Activated CD8-positive, alpha-beta T cell treated with anti-CD3 and anti-CD28 coated beads for 36 hours (primary cell): ENCODE measurements at regions not wholly inside any gene's neighbourhood (a gene's known extent, or its start where the extent isn't known, plus 50 kb on each side); places are given as distances from the start of the nearest gene placed in this dataset.

Experiments
- ATAC-seq: fragments of 200-7000 bp; cut with Tn5 transposase; one replicate; pipeline ENCODE4 v1.10.0; 2021; ENCODE audit warnings: mild to moderate bottlenecking, moderate library complexity
- CTCF ChIA-PET: fragments of 350-600 bp; sonication (Branson Sonifier 250); formaldehyde crosslinking; loops from one replicate; lab custom pipeline; 2021; ENCODE audit warnings: antibody characterized with exemption; lab: Charles Lee
- POLR2A ChIA-PET: fragments of 350-600 bp; sonication (Branson Sonifier 250); formaldehyde crosslinking; loops from one replicate; lab custom pipeline; 2021; ENCODE audit warnings: antibody characterized with exemption; lab: Charles Lee
- DNase-seq: peaks from one replicate; pipeline ENCODE4 v3.0.0-alpha.2; 2020
- H3K27ac Mint-ChIP-seq: one replicate; pipeline ENCODE4 v1.8.0; 2021; ENCODE audit warnings: mild to moderate bottlenecking, mixed read lengths
- H3K27me3 Mint-ChIP-seq: one replicate; pipeline ENCODE4 v1.8.0; 2021; ENCODE audit warnings: mixed read lengths
- H3K36me3 Mint-ChIP-seq: one replicate; pipeline ENCODE4 v1.8.0; 2021; ENCODE audit warnings: low read depth, mixed read lengths
- H3K4me1 Mint-ChIP-seq: one replicate; pipeline ENCODE4 v1.8.0; 2021; ENCODE audit warnings: low read depth, mixed read lengths
- H3K4me3 Mint-ChIP-seq: one replicate; pipeline ENCODE4 v1.8.0; 2021; ENCODE audit warnings: mild to moderate bottlenecking, moderate library complexity, mixed read lengths
- H3K9me3 Mint-ChIP-seq: one replicate; pipeline ENCODE4 v1.8.0; 2021; ENCODE audit warnings: mixed read lengths
- intact Hi-C: fragments of 100-400 bp; cut with micrococcal nuclease; formaldehyde crosslinking; loops from one replicate; pipeline ENCODE4 v1.10.0; 2022
- TF ChIP-seq, protein P1 (sequence below): fragments of 200-600 bp; IDR thresholded peaks from one replicate; pipeline ENCODE4 v1.8.0; 2022; ENCODE audit warnings: antibody characterized with exemption, mild to moderate bottlenecking

DNA sequence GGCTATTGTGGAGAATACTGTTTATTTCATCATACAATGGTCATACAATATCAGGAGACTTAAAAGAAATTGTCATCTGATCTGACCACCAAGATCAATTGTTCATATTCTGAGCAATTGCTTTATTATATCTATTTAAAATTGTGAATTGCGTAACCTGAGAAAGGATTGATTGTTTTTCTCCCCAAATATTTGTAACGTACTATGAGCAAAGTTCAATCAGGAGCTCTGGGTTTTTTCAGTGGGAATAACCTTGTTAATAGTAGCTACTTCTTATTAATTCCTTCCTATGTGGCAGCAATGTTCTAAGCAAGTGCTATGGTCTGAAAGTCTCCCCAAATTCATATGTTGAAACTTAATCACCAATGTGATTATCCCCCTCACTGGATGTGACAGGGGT lies 323.1 kb downstream of the ZPLD1 start:
- no peaks in the 10 kb centered on the region for H3K36me3 Mint-ChIP-seq
- no peaks in the 10 kb centered on the region for H3K9me3 Mint-ChIP-seq
- intact Hi-C loops = no loop called here
- TF ChIP-seq, protein P1, sequence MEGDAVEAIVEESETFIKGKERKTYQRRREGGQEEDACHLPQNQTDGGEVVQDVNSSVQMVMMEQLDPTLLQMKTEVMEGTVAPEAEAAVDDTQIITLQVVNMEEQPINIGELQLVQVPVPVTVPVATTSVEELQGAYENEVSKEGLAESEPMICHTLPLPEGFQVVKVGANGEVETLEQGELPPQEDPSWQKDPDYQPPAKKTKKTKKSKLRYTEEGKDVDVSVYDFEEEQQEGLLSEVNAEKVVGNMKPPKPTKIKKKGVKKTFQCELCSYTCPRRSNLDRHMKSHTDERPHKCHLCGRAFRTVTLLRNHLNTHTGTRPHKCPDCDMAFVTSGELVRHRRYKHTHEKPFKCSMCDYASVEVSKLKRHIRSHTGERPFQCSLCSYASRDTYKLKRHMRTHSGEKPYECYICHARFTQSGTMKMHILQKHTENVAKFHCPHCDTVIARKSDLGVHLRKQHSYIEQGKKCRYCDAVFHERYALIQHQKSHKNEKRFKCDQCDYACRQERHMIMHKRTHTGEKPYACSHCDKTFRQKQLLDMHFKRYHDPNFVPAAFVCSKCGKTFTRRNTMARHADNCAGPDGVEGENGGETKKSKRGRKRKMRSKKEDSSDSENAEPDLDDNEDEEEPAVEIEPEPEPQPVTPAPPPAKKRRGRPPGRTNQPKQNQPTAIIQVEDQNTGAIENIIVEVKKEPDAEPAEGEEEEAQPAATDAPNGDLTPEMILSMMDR = no peak
- ATAC-seq = no peak
- no peak overlapping the region for H3K4me3 Mint-ChIP-seq
- no peaks in the 10 kb centered on the region for H3K4me1 Mint-ChIP-seq
- ChIA-PET POLR2A (no interaction called here), CTCF (no interaction called here)
- H3K27ac Mint-ChIP-seq = no peak overlapping the region
- no peaks in the 10 kb centered on the region for H3K27me3 Mint-ChIP-seq
- DNase-seq = no peak

- Mint-ChIP-seq H3K36me3 (no peaks in the 10 kb centered on the region), H3K9me3 (no peaks in the 10 kb centered on the region), H3K27ac (no peak overlapping the region), H3K4me1 (no peaks in the 10 kb centered on the region), H3K27me3 (no peaks in the 10 kb centered on the region), H3K4me3 (no peak overlapping the region)
- TF ChIP-seq, protein P1 = no peak
- ChIA-PET POLR2A (no interaction called here), CTCF (interaction anchor here (0.9 kb wide), 1 partner anchor 89 kb away, joined by 3 read pairs; no protein-coding TSS in a partner anchor)
- DNase-seq (no peak), ATAC-seq (no peak)
- intact Hi-C loops = no loop called here
Measured at GRCh38 chr3:102761766-102762165, 327.0 kb downstream of the ZPLD1 start.

DNA sequence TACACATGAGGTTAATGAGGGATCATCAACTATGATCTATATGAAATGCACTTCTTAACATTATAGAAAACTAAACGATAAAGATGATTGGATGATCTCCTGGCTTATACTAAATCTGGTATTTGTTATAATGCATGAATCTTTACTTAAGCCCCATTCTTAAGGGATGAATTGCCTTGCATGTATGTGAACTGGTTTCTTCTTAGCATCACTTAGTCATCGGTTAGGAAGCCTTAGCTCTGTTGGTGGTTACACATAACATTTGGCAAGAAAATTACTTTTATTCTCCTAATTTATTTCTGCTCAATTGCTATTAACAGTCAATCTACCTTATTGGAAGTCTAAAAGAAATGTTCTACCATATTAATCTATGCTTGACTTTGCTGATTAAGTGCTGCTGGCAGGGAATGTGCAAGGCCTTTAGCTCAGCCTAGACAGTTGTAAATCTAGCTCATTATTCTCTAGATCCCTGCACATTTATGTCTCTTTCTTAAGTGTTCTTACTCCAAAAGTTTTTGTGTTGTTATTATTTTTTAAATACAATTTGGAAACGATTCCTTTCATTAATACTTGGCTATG lies 356.0 kb downstream of the ZPLD1 start:
- no peaks in the 10 kb centered on the region for H3K27me3 Mint-ChIP-seq
- ChIA-PET POLR2A (no interaction called here), CTCF (no interaction called here)
- no peak overlapping the region for H3K4me3 Mint-ChIP-seq
- H3K4me1 Mint-ChIP-seq = no peaks in the 10 kb centered on the region
- ATAC-seq (no peak), DNase-seq (no peak)
- no peaks in the 10 kb centered on the region for H3K36me3 Mint-ChIP-seq
- no peak overlapping the region for H3K27ac Mint-ChIP-seq
- TF ChIP-seq, protein P1 = no peak
- H3K9me3 Mint-ChIP-seq = no peaks in the 10 kb centered on the region
- intact Hi-C loops = no loop called here

GRCh38 chr3:102791641-102792589 lies 357.1 kb downstream of the ZPLD1 start:
- TF ChIP-seq, protein P1 = no peak
- no peak for DNase-seq
- CTCF ChIA-PET = no interaction called here

DNA sequence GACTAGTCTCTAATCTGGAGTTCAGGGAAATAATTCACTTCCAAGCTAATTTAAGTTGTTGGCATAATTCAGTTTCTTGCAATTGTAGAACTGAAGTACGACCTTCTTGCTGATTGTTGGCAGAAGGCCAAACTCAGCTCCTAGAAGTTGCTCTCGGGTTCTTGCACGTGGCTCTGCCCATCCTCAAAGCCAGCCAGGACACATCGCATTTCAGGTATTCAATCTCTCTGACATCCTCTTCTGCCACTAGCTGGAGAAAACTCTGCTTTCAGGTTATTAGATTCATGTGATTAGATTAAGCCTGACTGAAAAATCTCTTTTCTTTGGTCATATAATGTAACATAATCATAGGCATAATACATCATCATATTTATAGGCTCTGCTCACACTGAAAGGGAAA lies 362.0 kb downstream of the ZPLD1 start:
- ChIA-PET POLR2A (no interaction called here), CTCF (no interaction called here)
- DNase-seq = no peak
- Mint-ChIP-seq H3K4me1 (no peaks in the 10 kb centered on the region), H3K4me3 (no peak overlapping the region), H3K27me3 (no peaks in the 10 kb centered on the region), H3K36me3 (no peaks in the 10 kb centered on the region), H3K27ac (no peak overlapping the region), H3K9me3 (no peaks in the 10 kb centered on the region)
- intact Hi-C loops = no loop called here
- no peak for ATAC-seq
- TF ChIP-seq, protein P1 = no peak

More at GRCh38 chr3:102791641-102792589, 357.1 kb downstream of the ZPLD1 start:
- intact Hi-C loops = no loop called here
- ATAC-seq = no peak
- Mint-ChIP-seq H3K4me3 (no peak overlapping the region), H3K27ac (no peak overlapping the region), H3K27me3 (no peaks in the 10 kb centered on the region), H3K4me1 (no peaks in the 10 kb centered on the region), H3K9me3 (no peaks in the 10 kb centered on the region), H3K36me3 (no peaks in the 10 kb centered on the region)
- POLR2A ChIA-PET = no interaction called here
